Gastroesophageal sphincter (tissue), 4 donors: ENCODE measurements at regions not wholly inside any gene's neighbourhood (a gene's known extent, or its start where the extent isn't known, plus 50 kb on each side); places are given as distances from the start of the nearest gene placed in this dataset.

ENCODE experiments used
- ATAC-seq: fragments of 150-250 bp; one replicate; pipeline ENCODE4 v1.9.1; 2016; ENCODE audit warnings: mild to moderate bottlenecking, moderate library complexity
- H3K27ac ChIP-seq, 4 donors: fragments of 200-600 bp; sonication (generic) in 3 of 4; 1 replicate in 3 of 4; 2 replicates in 1 of 4; pipeline ENCODE4 v1.5.1; 2016 to 2019
- H3K27me3 ChIP-seq: fragments of 200-600 bp; sonication (generic); one replicate; pipeline ENCODE4 v1.5.1; 2019
- H3K36me3 ChIP-seq, 2 donors: fragments of 200-600 bp; sonication (generic); one replicate each; pipeline ENCODE4 v1.5.1; 2019; ENCODE audit warnings: control low read depth in 1 of 2
- H3K4me1 ChIP-seq, 3 donors: fragments of 200-600 bp; sonication (generic); 1 replicate in 2 of 3; 2 replicates in 1 of 3; pipeline ENCODE4 v1.5.1; 2016 to 2019; ENCODE audit warnings: control low read depth in 2 of 3
- H3K4me3 ChIP-seq, 2 donors: fragments of 200-600 bp; sonication (generic); one replicate each; pipeline ENCODE4 v1.5.1; 2019; ENCODE audit warnings: mild to moderate bottlenecking in 1 of 2, moderate library complexity in 1 of 2
- H3K9me3 ChIP-seq, 3 donors: fragments of 200-600 bp; sonication (generic); one replicate each; pipeline ENCODE4 v1.5.1; 2017 to 2019; ENCODE audit warnings: control low read depth in 2 of 3
- EP300 ChIP-seq: sonication (generic); formaldehyde crosslinking; IDR thresholded peaks from one replicate; pipeline ENCODE4 v1.6.1; 2017; ENCODE audit warnings: antibody characterized with exemption, mild to moderate bottlenecking
- POLR2A ChIP-seq, 2 donors: fragments of 450-650 bp; IDR thresholded peaks; one replicate each; pipeline ENCODE4 v1.6.1; 2017; ENCODE audit warnings: antibody characterized with exemption in 2 of 2, mild to moderate bottlenecking in 2 of 2, moderate library complexity in 1 of 2
- POLR2AphosphoS5 ChIP-seq: sonication (generic); formaldehyde crosslinking; IDR thresholded peaks from one replicate; pipeline ENCODE4 v1.6.1; 2017; ENCODE audit warnings: antibody characterized with exemption
- WGBS, 2 donors: methylation state at CpG; one replicate each; pipeline ENCODE4 v1.1.5; 2018; ENCODE audit warnings: low coverage in 1 of 2; 5-methylcytosine and 5-hydroxymethylcytosine counted together
- TF ChIP-seq, protein P1 (sequence below), 4 experiments: fragments of 200-600 bp in 2 of 4; fragments of 450-650 bp in 2 of 4; sonication (generic) in 1 of 4; IDR thresholded peaks; one replicate each; pipeline ENCODE4 v1.5.1; 2017 to 2019; ENCODE audit warnings: antibody characterized with exemption in 4 of 4, mild to moderate bottlenecking in 2 of 4, moderate library complexity in 2 of 4

- no peak for ATAC-seq
- no peaks in the 10 kb centered on the region for H3K36me3 ChIP-seq
- 86 to 98% methylated on average over 6 of the region's 6 CpGs for WGBS, 2 donors
Observed at GRCh38 chr22:49073873-49074417, 753.7 kb downstream of the BRD1 start.

GRCh38 chr22:49072996-49073645 is 754.6 kb downstream of the BRD1 start:
- ATAC-seq = no peak
- Histone ChIP-seq H3K36me3 (no peaks in the 10 kb centered on the region), H3K27me3 (peaks cover 63% of the 10 kb centered on the region), H3K9me3 (no peaks in the 10 kb centered on the region), H3K27ac (no peak overlapping the region), H3K4me3 (no peak overlapping the region), H3K4me1 (no peaks in the 10 kb centered on the region)
- TF ChIP-seq POLR2AphosphoS5 (no peak), POLR2A (IDR thresholded peaks at IDR 0.05) (no peak), EP300 (no peak)
- TF ChIP-seq, protein P1, sequence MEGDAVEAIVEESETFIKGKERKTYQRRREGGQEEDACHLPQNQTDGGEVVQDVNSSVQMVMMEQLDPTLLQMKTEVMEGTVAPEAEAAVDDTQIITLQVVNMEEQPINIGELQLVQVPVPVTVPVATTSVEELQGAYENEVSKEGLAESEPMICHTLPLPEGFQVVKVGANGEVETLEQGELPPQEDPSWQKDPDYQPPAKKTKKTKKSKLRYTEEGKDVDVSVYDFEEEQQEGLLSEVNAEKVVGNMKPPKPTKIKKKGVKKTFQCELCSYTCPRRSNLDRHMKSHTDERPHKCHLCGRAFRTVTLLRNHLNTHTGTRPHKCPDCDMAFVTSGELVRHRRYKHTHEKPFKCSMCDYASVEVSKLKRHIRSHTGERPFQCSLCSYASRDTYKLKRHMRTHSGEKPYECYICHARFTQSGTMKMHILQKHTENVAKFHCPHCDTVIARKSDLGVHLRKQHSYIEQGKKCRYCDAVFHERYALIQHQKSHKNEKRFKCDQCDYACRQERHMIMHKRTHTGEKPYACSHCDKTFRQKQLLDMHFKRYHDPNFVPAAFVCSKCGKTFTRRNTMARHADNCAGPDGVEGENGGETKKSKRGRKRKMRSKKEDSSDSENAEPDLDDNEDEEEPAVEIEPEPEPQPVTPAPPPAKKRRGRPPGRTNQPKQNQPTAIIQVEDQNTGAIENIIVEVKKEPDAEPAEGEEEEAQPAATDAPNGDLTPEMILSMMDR (IDR thresholded peaks at IDR 0.05) = no peak
- 100% methylated on average over 1 to 4 of the region's 8 CpGs for WGBS, 2 donors

More at GRCh38 chr22:49073873-49074417, 753.7 kb downstream of the BRD1 start:
- Histone ChIP-seq H3K27me3 (peaks cover 65% of the 10 kb centered on the region), H3K9me3 (no peaks in the 10 kb centered on the region), H3K4me1 (no peaks in the 10 kb centered on the region), H3K27ac (no peak overlapping the region), H3K4me3 (no peak overlapping the region)
- TF ChIP-seq POLR2A (IDR thresholded peaks at IDR 0.05) = no peak
- no peak for TF ChIP-seq POLR2AphosphoS5
- TF ChIP-seq, protein P1 (IDR thresholded peaks at IDR 0.05) = no peak
- no peak for TF ChIP-seq EP300

- Histone ChIP-seq H3K36me3 (no peaks in the 10 kb centered on the region), H3K4me3 (no peak overlapping the region), H3K9me3 (no peaks in the 10 kb centered on the region), H3K4me1 (no peaks in the 10 kb centered on the region), H3K27ac (no peak overlapping the region), H3K27me3 (peaks cover 54% of the 10 kb centered on the region)
- ATAC-seq = no peak
- WGBS, 2 donors = 28 to 32% methylated on average over 3 to 7 of the region's 7 CpGs
- TF ChIP-seq POLR2AphosphoS5 (no peak), POLR2A (IDR thresholded peaks at IDR 0.05) (no peak), EP300 (no peak)
- TF ChIP-seq, protein P1 (IDR thresholded peaks at IDR 0.05) = no peak
Observed at GRCh38 chr22:49070501-49070900, 757.2 kb downstream of the BRD1 start.

DNA sequence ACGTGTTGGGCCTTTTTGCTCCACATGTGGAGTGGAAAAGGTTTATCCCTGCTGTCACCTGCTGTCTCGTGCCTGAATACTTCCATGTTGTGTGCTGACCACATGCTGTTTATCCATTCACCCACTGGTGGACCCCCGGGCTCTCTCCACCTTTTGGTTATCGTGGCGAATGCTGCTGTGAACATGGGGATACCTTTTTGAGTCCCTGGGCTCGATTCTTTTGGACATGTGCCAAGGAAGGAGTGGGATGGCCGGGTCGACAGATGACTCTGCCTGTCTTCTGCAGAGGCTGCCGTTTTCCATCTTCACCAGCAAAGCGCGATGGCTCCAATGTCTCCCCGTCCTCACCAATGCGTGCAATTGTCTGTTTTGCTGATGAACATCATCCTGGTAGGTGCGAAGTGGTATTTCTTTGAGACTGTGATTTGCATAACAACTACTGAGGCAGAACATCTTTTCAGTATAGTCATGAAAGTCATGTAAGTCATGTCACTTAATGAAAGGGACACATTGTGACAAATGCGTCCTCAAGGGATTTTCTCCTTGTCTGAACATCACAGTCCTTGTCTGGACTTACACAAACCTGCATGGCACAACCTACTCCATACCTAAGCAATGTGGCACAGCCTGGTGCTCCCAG is 758.7 kb downstream of the BRD1 start:
- 67 to 77% methylated on average over 11 to 15 of the region's 15 CpGs for WGBS, 2 donors
- Histone ChIP-seq H3K9me3 (no peaks in the 10 kb centered on the region), H3K27ac (no peak overlapping the region), H3K4me3 (no peak overlapping the region), H3K36me3 (no peaks in the 10 kb centered on the region), H3K4me1 (no peaks in the 10 kb centered on the region), H3K27me3 (peaks cover 52% of the 10 kb centered on the region)
- TF ChIP-seq, protein P1 (IDR thresholded peaks at IDR 0.05) = no peak
- TF ChIP-seq POLR2AphosphoS5 (no peak), POLR2A (IDR thresholded peaks at IDR 0.05) (no peak), EP300 (no peak)
- no peak for ATAC-seq

- TF ChIP-seq EP300 (no peak), POLR2AphosphoS5 (no peak), POLR2A (IDR thresholded peaks at IDR 0.05) (no peak)
- TF ChIP-seq, protein P1 (IDR thresholded peaks at IDR 0.05) = no peak
Observed at GRCh38 chr22:49067504-49067903, 760.2 kb downstream of the BRD1 start.

More at GRCh38 chr22:49067504-49067903, 760.2 kb downstream of the BRD1 start:
- ATAC-seq = no peak
- 68 to 83% methylated on average over 4 of the region's 4 CpGs for WGBS, 2 donors
- H3K27ac ChIP-seq = no peak overlapping the region
- H3K4me1 ChIP-seq = no peaks in the 10 kb centered on the region
- peaks cover 57% of the 10 kb centered on the region for H3K27me3 ChIP-seq
- H3K36me3 ChIP-seq = no peaks in the 10 kb centered on the region
- no peak overlapping the region for H3K4me3 ChIP-seq
- H3K9me3 ChIP-seq = no peaks in the 10 kb centered on the region
